ENCODE measurements at regions not wholly inside any gene's neighbourhood (a gene's known extent, or its start where the extent isn't known, plus 50 kb on each side); places are given as distances from the start of the nearest gene placed in this dataset.

DNA sequence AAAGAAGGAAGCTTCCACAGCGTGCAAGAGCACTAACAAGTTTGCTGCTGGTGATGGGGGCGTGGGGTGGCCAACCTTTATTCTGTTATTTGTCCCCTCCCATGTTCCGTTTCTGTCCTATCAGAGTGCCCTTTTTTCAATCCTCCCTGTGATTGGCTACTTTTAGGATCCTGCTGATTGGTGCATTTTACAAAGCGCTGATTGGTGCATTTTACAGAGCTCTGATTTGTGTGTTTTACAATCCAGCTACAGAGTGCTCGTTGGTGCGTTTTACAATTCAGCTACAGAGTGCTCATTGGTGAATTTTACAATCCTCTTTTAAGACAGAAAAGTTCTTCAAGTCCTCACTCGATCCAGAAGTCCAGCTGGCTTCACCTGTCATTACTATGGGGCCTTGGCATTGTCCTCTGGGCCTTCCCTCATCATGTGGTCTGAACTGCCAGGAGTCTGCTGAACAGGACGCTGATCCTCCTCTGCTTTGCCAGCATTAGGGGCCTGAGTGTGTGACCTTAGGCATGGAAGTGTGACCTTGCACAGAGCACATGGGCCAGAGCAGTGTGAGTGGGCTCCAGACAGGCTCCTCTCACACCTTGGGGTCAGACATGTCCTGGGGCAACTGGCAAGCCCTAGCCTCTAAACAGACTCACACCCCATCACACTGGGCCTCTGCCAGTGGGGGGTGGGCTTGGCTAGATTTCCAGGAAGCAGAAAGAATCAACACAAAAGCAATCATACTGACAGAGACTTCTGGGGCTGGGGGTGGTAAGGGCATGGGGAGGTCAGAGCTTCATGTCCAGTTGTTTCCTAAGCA lies 167.4 kb downstream of the PTPN20 start:
- TF ChIP-seq EZH2 (IDR thresholded peaks at IDR 0.05; ENCODE audit: borderline replicate concordance, low read length), result no peak
- TF ChIP-seq, protein P1, sequence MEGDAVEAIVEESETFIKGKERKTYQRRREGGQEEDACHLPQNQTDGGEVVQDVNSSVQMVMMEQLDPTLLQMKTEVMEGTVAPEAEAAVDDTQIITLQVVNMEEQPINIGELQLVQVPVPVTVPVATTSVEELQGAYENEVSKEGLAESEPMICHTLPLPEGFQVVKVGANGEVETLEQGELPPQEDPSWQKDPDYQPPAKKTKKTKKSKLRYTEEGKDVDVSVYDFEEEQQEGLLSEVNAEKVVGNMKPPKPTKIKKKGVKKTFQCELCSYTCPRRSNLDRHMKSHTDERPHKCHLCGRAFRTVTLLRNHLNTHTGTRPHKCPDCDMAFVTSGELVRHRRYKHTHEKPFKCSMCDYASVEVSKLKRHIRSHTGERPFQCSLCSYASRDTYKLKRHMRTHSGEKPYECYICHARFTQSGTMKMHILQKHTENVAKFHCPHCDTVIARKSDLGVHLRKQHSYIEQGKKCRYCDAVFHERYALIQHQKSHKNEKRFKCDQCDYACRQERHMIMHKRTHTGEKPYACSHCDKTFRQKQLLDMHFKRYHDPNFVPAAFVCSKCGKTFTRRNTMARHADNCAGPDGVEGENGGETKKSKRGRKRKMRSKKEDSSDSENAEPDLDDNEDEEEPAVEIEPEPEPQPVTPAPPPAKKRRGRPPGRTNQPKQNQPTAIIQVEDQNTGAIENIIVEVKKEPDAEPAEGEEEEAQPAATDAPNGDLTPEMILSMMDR (IDR thresholded peaks at IDR 0.05; ENCODE audit: low read length), result no peak
